DOHH2 (cell line): ENCODE measurements at regions not wholly inside any gene's neighbourhood (a gene's known extent, or its start where the extent isn't known, plus 50 kb on each side); places are given as distances from the start of the nearest gene placed in this dataset.
"Not testable (repeated sequence)": the region's sequence is repeated elsewhere in the genome, so short reads cannot be mapped to it uniquely, and the experiment has no call there.

Experiments
- CTCF ChIP-seq: fragments of 200-600 bp; sonication (generic); IDR thresholded peaks from one replicate; pipeline ENCODE4 v1.5.1; 2014; ENCODE audit warnings: antibody characterized with exemption, mild to moderate bottlenecking, low read depth, low read length; ENCODE audit not compliant: poor library complexity, severe bottlenecking
- EZH2phosphoT487 ChIP-seq: fragments of 200-600 bp; sonication (generic); IDR thresholded peaks from 2 replicates; pipeline ENCODE4 v1.6.1; 2017; ENCODE audit warnings: borderline replicate concordance, mild to moderate bottlenecking, antibody characterized with exemption, low read length, moderate library complexity, mixed read lengths

- not testable (repeated sequence) for TF ChIP-seq CTCF, EZH2phosphoT487
These were observed 75.0 kb upstream of the MTAP start for GRCh38 chr9:21727411-21727810.
